ENCODE measurements at regions not wholly inside any gene's neighbourhood (a gene's known extent, or its start where the extent isn't known, plus 50 kb on each side); places are given as distances from the start of the nearest gene placed in this dataset.

DNA sequence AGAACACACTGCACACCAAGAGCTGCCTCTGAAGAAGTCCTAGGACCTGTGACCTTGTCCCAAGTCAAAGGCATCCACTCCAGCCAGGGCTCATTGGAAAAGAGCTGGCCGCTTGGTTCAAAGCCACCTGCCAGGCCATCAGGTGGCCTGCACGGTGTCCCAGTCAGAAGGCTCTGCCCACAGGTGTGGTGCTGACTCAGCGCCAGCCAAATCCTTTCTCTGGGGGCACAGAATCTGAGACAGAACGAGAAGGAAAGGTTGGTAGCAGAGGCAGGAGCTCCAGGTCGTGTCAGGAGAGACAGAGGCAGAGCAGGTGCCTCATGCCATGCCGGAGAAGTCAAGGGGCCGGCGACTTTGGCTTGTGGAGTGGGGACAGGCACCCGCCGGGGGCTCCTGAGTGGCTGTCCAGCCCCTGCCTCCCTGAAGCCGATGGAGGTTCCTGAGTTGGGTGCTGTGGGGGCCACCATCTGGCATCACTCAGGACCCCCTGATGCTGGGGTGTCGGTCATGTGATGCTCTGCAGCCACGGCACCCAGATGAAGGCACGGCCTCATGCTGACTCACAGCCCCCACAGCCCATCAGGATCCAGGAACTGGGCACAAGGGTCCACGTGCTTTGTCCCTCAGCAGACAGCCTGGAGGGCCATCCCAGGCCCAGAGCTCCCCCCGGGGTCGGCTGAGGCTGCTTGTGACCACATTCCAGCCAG is 128.1 kb upstream of the FOXF1 start:
- WGBS, 5 donors, result 70 to 84% (median 75%) methylated on average over 8 to 17 of the region's 17 CpGs
- no peak for DNase-seq
- Histone ChIP-seq H3K9me3 (no peaks in the 10 kb centered on the region), H3K4me1 (no peaks in the 10 kb centered on the region), H3K4me3 (no peak overlapping the region), H3K27me3 (peaks cover 0 to 11% (median 0%) of the 10 kb centered on the region in 3 donors), H3K27ac (peak overlapping the region in 1 of 5 donors; percentile 71), H3K36me3 (no peaks in the 10 kb centered on the region)
- intact Hi-C loops (cut with DNase I; ENCODE audit: low total_unique reads), result no loop called here
- no peak for TF ChIP-seq CTCF (IDR thresholded peaks at IDR 0.05)
- no peak for TF ChIP-seq POLR2A (IDR thresholded peaks at IDR 0.05)
- TF ChIP-seq POLR2AphosphoS5 (IDR thresholded peaks at IDR 0.05), result no peak

DNA sequence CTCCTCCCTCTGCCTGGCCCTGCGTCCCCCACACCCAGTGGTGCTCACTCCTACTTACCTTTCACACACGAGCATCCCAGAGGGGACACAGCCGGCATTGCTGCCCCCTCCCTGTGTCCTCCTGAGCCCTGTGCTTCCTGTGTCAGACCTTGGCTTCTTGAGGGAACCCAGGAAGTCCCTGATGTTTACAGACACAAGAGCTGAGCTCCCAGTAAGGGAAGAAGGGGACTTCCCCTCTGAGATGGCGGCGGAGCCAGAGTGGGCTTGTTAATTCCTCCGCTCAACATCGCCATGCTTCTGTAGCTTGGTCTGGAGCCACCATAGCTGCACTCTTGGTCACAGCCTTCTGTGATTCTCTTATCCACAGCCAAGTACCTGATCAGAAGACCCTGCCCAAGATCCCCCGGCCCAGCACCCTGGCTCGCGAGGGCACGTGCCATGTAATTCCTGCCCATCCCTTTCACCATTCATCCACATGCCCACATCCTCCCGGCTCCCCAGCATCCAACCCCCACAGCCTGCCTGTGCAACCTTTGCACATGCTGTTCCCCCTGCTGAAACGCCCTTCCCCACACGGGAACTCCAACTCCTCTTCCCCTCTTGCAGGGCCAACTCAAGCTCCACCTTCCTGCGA is 127.4 kb upstream of the FOXF1 start:
- DNase-seq, result no peak
- H3K9me3 ChIP-seq, result no peaks in the 10 kb centered on the region
- peak overlapping the region in 2 of 5 donors; percentile 17 to 71 for H3K27ac ChIP-seq
- peaks cover 0 to 11% (median 0%) of the 10 kb centered on the region in 3 donors for H3K27me3 ChIP-seq
- H3K36me3 ChIP-seq, result no peaks in the 10 kb centered on the region
- no peaks in the 10 kb centered on the region for H3K4me1 ChIP-seq
- TF ChIP-seq POLR2AphosphoS5 (IDR thresholded peaks at IDR 0.05) (no peak), EP300 (IDR thresholded peaks at IDR 0.05) (no peak), CTCF (IDR thresholded peaks at IDR 0.05) (no peak), POLR2A (IDR thresholded peaks at IDR 0.05) (no peak)
- intact Hi-C loops (cut with DNase I; ENCODE audit: low total_unique reads), result no loop called here
- WGBS, 5 donors, result 75 to 85% (median 78%) methylated on average over 11 to 15 of the region's 15 CpGs
- no peak overlapping the region for H3K4me3 ChIP-seq

- no peak overlapping the region for H3K4me3 ChIP-seq
- peaks cover 0 to 13% (median 0%) of the 10 kb centered on the region in 3 donors for H3K27me3 ChIP-seq
- TF ChIP-seq EP300 (IDR thresholded peaks at IDR 0.05) (no peak), POLR2AphosphoS5 (IDR thresholded peaks at IDR 0.05) (peak in 1 of 3 donors; percentile 19), POLR2A (IDR thresholded peaks at IDR 0.05) (no peak), CTCF (IDR thresholded peaks at IDR 0.05) (no peak)
- no peaks in the 10 kb centered on the region for H3K36me3 ChIP-seq
- H3K4me1 ChIP-seq, result no peaks in the 10 kb centered on the region
- WGBS, 5 donors, result 19 to 33% (median 29%) methylated on average over 7 of the region's 7 CpGs
- peak overlapping the region in 4 of 5 donors; percentile 31 to 71 (median 46) for H3K27ac ChIP-seq
- no peaks in the 10 kb centered on the region for H3K9me3 ChIP-seq
- DNase-seq, result peak in 1 of 2 donors; percentile 34
- intact Hi-C loops (cut with DNase I; ENCODE audit: low total_unique reads), result no loop called here
Observed at GRCh38 chr16:86383488-86384262, 126.7 kb upstream of the FOXF1 start.

DNA sequence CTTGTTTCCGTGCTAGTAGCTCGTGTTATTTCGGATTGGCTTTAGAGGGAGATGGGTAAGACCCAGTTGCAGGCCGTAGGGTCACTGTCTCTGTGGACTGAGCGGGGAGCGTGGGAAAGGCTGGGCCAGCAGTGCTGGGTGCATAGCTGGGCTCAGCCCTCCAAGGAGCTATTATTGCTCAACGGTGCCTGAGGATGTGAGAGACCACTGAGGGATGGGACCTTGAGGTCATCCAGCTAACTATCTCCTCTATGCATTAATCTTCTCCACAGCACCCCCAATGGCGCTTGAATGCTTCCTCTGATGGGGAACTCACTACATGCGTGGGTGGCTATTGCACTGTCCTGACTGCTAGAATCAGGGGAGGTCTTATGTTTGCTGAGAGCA is 126.1 kb upstream of the FOXF1 start:
- H3K9me3 ChIP-seq, result no peaks in the 10 kb centered on the region
- intact Hi-C loops (cut with DNase I; ENCODE audit: low total_unique reads), result no loop called here
- H3K36me3 ChIP-seq, result no peaks in the 10 kb centered on the region
- peak overlapping the region; percentile 11 to 68 (median 41) for H3K27ac ChIP-seq
- no peak overlapping the region for H3K4me3 ChIP-seq
- DNase-seq, result no peak
- peaks cover 0 to 15% (median 0%) of the 10 kb centered on the region in 3 donors for H3K27me3 ChIP-seq
- TF ChIP-seq EP300 (IDR thresholded peaks at IDR 0.05) (no peak), POLR2AphosphoS5 (IDR thresholded peaks at IDR 0.05) (no peak), POLR2A (IDR thresholded peaks at IDR 0.05) (no peak)
- WGBS, 5 donors, result 70 to 82% (median 79%) methylated on average over 9 of the region's 9 CpGs
- H3K4me1 ChIP-seq, result no peaks in the 10 kb centered on the region
